Activated CD4-positive, alpha-beta T cell treated with anti-CD3 and anti-CD28 coated beads, Interleukin-2, amount 10 ng/mL, durations not matched to agents 7 days and 5 days (primary cell): ENCODE measurements at regions not wholly inside any gene's neighbourhood (a gene's known extent, or its start where the extent isn't known, plus 50 kb on each side); places are given as distances from the start of the nearest gene placed in this dataset.
"Not testable (repeated sequence)": the region's sequence is repeated elsewhere in the genome, so short reads cannot be mapped to it uniquely, and the experiment has no call there.

Experiments used
- CTCF ChIA-PET: fragments of 350-600 bp; sonication (Branson Sonifier 250); formaldehyde crosslinking; loops from one replicate; lab custom pipeline; 2021; ENCODE audit warnings: antibody characterized with exemption; lab: Charles Lee
- POLR2A ChIA-PET: fragments of 350-600 bp; sonication (Branson Sonifier 250); formaldehyde crosslinking; loops from one replicate; lab custom pipeline; 2021; ENCODE audit warnings: antibody characterized with exemption; lab: Charles Lee
- DNase-seq: peaks from one replicate; pipeline ENCODE4 v3.0.0-alpha.2; 2020
- H3K27ac Mint-ChIP-seq: one replicate; pipeline ENCODE4 v1.8.0; 2021; ENCODE audit warnings: mild to moderate bottlenecking, moderate library complexity, mixed read lengths
- H3K27me3 Mint-ChIP-seq: one replicate; pipeline ENCODE4 v1.8.0; 2021; ENCODE audit warnings: mixed read lengths
- H3K36me3 Mint-ChIP-seq: one replicate; pipeline ENCODE4 v1.8.0; 2021; ENCODE audit warnings: low read depth, mixed read lengths
- H3K4me1 Mint-ChIP-seq: one replicate; pipeline ENCODE4 v1.8.0; 2021; ENCODE audit warnings: mixed read lengths
- H3K4me3 Mint-ChIP-seq: one replicate; pipeline ENCODE4 v1.8.0; 2021; ENCODE audit warnings: mild to moderate bottlenecking, moderate library complexity, mixed read lengths
- H3K9me3 Mint-ChIP-seq: one replicate; pipeline ENCODE4 v1.8.0; 2021; ENCODE audit warnings: mixed read lengths

- H3K27me3 Mint-ChIP-seq, DNase-seq, H3K27ac Mint-ChIP-seq, H3K4me3 Mint-ChIP-seq, CTCF ChIA-PET, H3K4me1 Mint-ChIP-seq, POLR2A ChIA-PET, H3K9me3 Mint-ChIP-seq, H3K36me3 Mint-ChIP-seq: not testable (repeated sequence)
Observed at GRCh38 chr7:76971201-76971600, 61.0 kb downstream of the SPDYE17 start.

DNA sequence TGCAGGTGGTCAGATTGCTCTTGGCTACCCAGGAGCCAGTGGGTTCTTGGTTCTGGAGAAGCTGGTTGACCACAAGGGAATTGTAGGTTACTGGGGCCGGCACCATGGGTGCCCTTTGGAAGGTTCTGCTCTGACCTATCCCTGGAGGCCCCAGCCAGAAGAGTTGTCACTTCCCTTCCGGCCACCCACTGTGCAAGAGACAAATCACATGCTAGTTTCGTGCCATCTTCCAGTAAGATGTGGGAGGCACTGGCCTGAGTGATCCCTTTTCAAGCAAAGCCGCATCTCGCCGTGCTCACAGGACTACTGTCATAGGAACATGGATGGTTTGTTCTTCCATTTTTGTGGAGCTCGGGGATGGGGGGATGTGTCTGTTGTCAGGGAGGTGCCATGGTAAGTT is 62.3 kb downstream of the SPDYE17 start:
- H3K4me1 Mint-ChIP-seq, H3K9me3 Mint-ChIP-seq, CTCF ChIA-PET, DNase-seq, H3K27me3 Mint-ChIP-seq, H3K4me3 Mint-ChIP-seq, POLR2A ChIA-PET, H3K27ac Mint-ChIP-seq, H3K36me3 Mint-ChIP-seq: not testable (repeated sequence)

DNA sequence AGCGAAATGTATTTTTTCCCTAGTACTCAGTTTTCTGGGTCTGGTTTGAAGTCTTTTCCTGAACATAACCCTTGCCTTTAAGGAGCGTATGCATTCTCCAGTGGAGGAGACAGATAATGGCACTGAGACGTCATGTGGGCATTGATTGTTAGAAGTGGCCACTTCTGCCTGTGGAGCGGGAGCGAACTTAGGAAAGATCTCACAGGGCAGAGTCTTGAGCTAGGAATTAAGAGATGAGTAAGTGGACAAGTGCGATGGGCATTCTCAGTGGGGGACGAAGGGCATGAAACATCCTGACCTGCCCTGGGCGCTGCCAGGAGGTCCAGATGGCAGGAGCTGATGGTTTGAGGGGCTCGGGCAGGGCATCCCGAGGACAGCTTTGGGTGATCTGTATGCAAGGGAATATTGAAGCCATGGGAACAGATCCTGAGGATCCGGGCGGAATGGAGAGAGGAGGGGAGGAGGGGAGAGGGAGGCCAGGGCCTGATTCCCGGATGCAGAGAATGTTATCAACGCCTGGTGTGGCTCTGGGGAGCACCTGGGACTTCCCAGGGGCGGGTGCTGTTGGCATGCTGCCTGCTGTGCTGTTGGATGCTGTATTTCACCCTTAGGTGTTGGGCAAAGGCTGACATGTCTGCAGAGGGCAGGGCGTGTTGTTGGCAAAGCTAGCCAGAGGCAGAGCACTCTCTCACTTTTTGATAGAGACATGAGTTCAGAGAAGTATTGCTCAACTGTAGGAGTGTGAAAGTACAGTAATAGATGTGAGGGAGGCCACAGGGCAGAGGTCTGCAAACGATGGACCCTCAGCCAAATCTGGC is 66.2 kb downstream of the SPDYE17 start:
- H3K9me3 Mint-ChIP-seq, DNase-seq, POLR2A ChIA-PET, H3K36me3 Mint-ChIP-seq, H3K27ac Mint-ChIP-seq, H3K27me3 Mint-ChIP-seq, CTCF ChIA-PET, H3K4me1 Mint-ChIP-seq, H3K4me3 Mint-ChIP-seq: not testable (repeated sequence)

GRCh38 chr7:76964050-76964449 is 68.1 kb downstream of the SPDYE17 start:
- DNase-seq, H3K4me3 Mint-ChIP-seq, H3K9me3 Mint-ChIP-seq, H3K4me1 Mint-ChIP-seq, CTCF ChIA-PET, H3K27ac Mint-ChIP-seq, H3K27me3 Mint-ChIP-seq, H3K36me3 Mint-ChIP-seq, POLR2A ChIA-PET: not testable (repeated sequence)

DNA sequence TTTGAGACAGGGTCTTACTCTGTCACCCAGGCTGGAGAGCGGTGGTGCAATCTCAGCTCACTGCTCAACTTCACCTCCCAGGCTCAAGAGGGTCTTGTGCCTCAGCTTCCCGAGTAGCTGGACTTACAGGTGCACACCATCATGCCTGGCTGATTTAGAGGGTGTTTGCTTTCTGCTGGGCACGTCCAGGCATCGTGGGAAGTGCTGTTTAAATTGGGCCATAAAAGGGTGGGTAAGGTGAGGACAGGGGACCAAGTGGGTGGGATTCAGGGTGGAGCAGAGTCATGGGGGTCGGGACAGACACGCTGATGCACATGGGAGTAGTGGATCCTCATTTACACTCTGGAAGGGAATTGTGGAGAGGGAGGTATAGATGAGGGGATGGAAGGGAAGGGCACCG is 69.1 kb downstream of the SPDYE17 start:
- POLR2A ChIA-PET, H3K4me3 Mint-ChIP-seq, H3K9me3 Mint-ChIP-seq, CTCF ChIA-PET, H3K36me3 Mint-ChIP-seq, H3K4me1 Mint-ChIP-seq, H3K27ac Mint-ChIP-seq, DNase-seq, H3K27me3 Mint-ChIP-seq: not testable (repeated sequence)

- H3K4me1 Mint-ChIP-seq, H3K4me3 Mint-ChIP-seq, H3K36me3 Mint-ChIP-seq, CTCF ChIA-PET, POLR2A ChIA-PET, H3K27me3 Mint-ChIP-seq, DNase-seq, H3K27ac Mint-ChIP-seq, H3K9me3 Mint-ChIP-seq: not testable (repeated sequence)
Observed at GRCh38 chr7:76960400-76960986, 71.7 kb downstream of the SPDYE17 start.

DNA sequence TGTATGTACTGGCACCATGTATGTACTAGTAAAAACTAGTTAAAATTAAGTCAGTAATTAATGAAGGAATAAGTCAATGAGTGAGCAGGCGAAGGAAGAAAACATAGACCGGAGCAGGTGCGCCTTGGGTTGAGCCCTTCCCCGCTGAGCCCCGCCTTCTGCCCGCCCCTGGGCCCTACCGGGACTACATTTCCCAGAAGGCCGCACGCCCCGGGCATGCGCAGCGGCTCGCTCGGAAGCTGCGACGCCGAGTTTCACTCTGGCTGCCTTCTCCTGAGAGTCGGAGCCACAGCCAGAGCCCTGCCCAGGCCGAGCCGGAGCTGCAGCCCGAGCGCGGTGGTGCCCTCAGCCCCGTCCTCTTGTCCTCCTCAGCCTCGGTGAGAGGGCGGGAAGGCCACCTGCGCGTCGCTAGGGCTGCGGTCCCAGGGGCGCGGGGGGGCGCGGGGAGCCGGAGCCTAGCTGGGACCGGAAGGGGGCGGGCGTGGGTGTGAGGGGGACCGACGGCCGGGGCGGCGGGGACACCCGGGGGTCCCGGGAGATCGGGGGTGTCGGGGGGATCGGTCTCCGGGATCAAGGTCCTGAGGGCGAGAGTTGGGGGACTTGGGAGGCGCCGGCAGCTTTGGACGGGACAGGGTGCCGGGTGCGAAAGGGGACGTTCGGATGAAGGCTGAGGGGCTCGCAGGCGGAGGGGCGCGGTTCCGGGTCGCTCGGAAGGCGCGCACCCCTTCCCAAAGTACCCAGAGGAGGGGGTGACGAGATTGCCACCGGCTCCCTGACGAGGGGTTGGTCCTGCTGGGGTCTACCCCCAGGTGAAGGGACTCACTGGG is 72.4 kb downstream of the SPDYE17 start:
- H3K9me3 Mint-ChIP-seq, H3K27me3 Mint-ChIP-seq, H3K36me3 Mint-ChIP-seq, DNase-seq, H3K27ac Mint-ChIP-seq, H3K4me1 Mint-ChIP-seq, POLR2A ChIA-PET, CTCF ChIA-PET, H3K4me3 Mint-ChIP-seq: not testable (repeated sequence)

- H3K4me3 Mint-ChIP-seq, DNase-seq, H3K4me1 Mint-ChIP-seq, H3K36me3 Mint-ChIP-seq, POLR2A ChIA-PET, H3K27me3 Mint-ChIP-seq, H3K9me3 Mint-ChIP-seq, H3K27ac Mint-ChIP-seq, CTCF ChIA-PET: not testable (repeated sequence)
Observed at GRCh38 chr7:76956531-76956930, 75.6 kb downstream of the SPDYE17 start.

DNA sequence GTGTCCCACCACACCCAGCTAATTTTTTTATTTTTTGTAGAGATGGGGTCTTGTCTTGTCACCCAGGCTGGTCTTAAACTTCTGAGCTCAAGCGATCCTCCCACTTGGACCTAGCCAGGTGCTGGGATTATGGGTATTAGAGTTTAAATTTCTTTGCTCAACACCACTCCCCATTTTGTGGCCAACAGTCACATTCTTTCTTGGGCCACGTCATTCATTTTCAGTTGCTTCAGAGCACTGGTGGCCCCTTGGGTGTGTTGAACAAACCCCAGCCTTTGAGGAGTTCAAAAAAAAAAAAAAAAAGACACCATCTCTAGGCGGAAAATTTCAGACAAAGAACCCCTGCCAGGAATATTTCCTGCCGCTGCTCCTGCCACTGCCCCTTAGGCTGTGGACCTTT is 77.0 kb downstream of the SPDYE17 start:
- H3K36me3 Mint-ChIP-seq, H3K4me1 Mint-ChIP-seq, DNase-seq, H3K4me3 Mint-ChIP-seq, H3K27me3 Mint-ChIP-seq, H3K9me3 Mint-ChIP-seq, H3K27ac Mint-ChIP-seq, CTCF ChIA-PET, POLR2A ChIA-PET: not testable (repeated sequence)

DNA sequence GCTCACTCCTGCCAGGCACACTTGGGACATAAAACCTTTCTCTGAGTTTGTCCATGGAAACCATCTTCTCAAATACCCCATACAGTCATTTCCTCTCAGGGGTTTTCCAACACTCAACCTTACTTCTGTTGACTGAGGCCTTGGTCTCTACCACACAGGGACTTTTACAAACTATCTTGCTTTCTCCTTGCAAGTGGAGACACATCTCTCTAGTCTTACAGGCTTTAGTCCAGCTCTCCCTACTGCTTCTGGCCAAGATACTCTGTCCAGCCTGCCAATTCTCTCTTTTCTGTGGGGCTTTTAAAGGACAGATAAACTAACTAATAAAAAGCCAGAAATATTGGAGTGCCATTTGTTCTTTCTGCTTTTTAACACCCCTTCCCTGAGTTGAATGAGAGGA is 87.6 kb downstream of the SPDYE17 start:
- H3K36me3 Mint-ChIP-seq, H3K27me3 Mint-ChIP-seq, DNase-seq, CTCF ChIA-PET, H3K4me3 Mint-ChIP-seq, POLR2A ChIA-PET, H3K4me1 Mint-ChIP-seq, H3K27ac Mint-ChIP-seq, H3K9me3 Mint-ChIP-seq: not testable (repeated sequence)

GRCh38 chr7:76941809-76942765 is 90.1 kb downstream of the SPDYE17 start:
- CTCF ChIA-PET, POLR2A ChIA-PET, H3K4me1 Mint-ChIP-seq, H3K9me3 Mint-ChIP-seq, DNase-seq, H3K4me3 Mint-ChIP-seq, H3K27ac Mint-ChIP-seq, H3K36me3 Mint-ChIP-seq: not testable (repeated sequence)
- peaks cover 15% of the 10 kb centered on the region for H3K27me3 Mint-ChIP-seq

DNA sequence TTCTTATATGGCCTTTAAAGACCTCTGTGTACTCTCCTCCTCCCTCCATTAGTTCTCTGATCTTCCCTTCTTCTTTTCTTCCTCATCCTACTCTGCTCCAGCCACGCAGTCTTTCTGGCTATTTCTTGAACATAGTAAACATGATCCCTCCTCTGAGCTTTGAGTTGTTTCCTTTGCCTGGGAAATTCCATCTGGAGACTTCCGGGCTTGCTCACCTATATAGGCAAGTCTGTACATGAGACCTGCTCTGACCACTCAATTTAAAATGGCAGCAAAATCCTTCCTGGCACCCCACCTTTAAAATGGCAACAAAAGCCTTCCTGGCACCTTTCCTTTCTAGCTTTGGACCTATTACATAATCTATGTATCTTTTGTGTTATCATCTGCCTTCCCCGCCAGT is 94.4 kb downstream of the SPDYE17 start:
- H3K9me3 Mint-ChIP-seq, H3K36me3 Mint-ChIP-seq, H3K4me3 Mint-ChIP-seq, POLR2A ChIA-PET, H3K27ac Mint-ChIP-seq, H3K4me1 Mint-ChIP-seq, CTCF ChIA-PET, DNase-seq: not testable (repeated sequence)
- H3K27me3 Mint-ChIP-seq: peaks cover 30% of the 10 kb centered on the region
